ENCODE measurements at regions not wholly inside any gene's neighbourhood (a gene's known extent, or its start where the extent isn't known, plus 50 kb on each side); places are given as distances from the start of the nearest gene placed in this dataset.

DNA sequence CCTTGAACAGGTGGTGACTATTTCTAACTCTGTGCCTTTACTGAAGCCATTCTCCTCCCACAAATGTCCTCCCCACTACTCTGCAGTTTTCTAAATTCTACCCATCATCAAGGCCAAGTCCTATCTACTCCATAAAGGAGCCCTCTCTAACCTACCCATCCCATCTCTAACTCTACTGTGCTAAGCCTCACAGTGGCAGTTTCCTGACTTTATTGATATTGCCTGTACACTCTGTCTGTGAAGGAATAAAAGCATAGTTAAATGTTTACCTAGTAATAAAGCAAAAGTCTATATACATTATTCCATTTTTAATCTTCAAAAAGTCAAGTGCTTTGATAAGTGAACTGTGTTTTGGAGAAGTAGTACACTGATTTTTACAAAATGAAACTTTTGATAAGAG lies 178.4 kb upstream of the HMCN1 start:
- TF ChIP-seq, protein P1, sequence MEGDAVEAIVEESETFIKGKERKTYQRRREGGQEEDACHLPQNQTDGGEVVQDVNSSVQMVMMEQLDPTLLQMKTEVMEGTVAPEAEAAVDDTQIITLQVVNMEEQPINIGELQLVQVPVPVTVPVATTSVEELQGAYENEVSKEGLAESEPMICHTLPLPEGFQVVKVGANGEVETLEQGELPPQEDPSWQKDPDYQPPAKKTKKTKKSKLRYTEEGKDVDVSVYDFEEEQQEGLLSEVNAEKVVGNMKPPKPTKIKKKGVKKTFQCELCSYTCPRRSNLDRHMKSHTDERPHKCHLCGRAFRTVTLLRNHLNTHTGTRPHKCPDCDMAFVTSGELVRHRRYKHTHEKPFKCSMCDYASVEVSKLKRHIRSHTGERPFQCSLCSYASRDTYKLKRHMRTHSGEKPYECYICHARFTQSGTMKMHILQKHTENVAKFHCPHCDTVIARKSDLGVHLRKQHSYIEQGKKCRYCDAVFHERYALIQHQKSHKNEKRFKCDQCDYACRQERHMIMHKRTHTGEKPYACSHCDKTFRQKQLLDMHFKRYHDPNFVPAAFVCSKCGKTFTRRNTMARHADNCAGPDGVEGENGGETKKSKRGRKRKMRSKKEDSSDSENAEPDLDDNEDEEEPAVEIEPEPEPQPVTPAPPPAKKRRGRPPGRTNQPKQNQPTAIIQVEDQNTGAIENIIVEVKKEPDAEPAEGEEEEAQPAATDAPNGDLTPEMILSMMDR (IDR thresholded peaks at IDR 0.05 in 4 of 5, conservative IDR thresholded peaks at IDR 0.05 in 1 of 5), result no peak
- no peak for TF ChIP-seq POLR2A (IDR thresholded peaks at IDR 0.05)
